ENCODE measurements at regions not wholly inside any gene's neighbourhood (a gene's known extent, or its start where the extent isn't known, plus 50 kb on each side); places are given as distances from the start of the nearest gene placed in this dataset.

DNA sequence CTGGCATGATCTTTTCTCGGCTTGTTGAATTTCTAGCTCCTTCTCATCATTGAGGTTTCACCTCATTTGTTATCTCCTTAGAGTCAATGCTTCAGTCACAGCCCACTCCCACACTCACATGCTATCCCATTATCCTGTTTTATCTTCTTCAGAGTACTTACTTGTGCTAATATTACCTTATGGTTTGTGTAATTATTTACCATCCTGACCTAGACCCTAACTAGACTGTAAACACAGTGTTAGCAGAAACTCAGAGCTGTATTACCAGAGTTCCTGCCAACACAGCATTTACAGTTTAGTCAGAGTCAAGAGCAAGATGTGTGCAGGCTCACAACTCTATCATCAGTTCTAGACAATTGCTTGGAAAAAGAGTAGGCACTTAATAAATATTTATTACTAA lies 144.7 kb downstream of the OTOL1 start:
- in situ Hi-C loops (cut with MboI; ENCODE audit: low sequenced_read_pairs, unreplicated experiment): no loop called here
- no peak for DNase-seq (ENCODE audit: low spot score)
- TF ChIP-seq, protein P1, sequence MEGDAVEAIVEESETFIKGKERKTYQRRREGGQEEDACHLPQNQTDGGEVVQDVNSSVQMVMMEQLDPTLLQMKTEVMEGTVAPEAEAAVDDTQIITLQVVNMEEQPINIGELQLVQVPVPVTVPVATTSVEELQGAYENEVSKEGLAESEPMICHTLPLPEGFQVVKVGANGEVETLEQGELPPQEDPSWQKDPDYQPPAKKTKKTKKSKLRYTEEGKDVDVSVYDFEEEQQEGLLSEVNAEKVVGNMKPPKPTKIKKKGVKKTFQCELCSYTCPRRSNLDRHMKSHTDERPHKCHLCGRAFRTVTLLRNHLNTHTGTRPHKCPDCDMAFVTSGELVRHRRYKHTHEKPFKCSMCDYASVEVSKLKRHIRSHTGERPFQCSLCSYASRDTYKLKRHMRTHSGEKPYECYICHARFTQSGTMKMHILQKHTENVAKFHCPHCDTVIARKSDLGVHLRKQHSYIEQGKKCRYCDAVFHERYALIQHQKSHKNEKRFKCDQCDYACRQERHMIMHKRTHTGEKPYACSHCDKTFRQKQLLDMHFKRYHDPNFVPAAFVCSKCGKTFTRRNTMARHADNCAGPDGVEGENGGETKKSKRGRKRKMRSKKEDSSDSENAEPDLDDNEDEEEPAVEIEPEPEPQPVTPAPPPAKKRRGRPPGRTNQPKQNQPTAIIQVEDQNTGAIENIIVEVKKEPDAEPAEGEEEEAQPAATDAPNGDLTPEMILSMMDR (IDR thresholded peaks at IDR 0.05; ENCODE audit: borderline replicate concordance, control extremely low read depth, extremely low read depth, insufficient read depth, missing control alignments): no peak

DNA sequence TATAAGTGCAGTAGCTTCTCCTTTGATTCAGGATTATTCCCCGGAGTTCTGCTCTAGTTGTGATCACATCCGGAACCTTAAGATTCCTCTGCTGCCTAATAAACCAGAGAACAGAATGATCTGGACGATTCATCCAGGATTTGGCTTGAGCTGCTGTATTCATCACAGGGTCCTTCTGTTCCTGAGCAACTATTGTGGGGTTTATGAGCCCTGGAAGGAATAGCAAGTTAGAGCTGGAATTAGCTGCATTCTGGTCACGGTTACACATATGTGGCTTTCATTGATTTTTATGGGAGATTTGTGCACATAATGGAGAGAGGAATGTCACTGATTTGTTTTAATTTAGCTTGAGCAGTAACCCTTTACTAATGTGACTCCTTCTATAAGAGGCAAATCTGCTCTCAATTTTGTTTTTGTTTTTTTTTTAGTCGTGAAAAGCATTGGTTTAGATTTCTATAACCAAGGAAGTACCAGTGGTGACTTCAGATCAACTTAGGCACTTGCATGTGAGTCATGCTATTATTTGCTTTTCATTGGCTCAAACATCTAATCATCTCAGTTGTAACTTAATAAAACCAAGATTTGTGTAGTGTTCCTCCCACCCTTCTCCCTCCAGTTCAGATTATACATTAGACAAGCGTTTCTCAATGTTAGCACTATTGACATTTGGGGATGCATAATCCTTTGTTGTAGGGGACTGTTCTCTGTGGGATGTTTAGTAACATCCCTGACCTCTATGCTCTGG lies 148.5 kb downstream of the OTOL1 start:
- in situ Hi-C loops (cut with MboI; ENCODE audit: low sequenced_read_pairs, unreplicated experiment): no loop called here
- TF ChIP-seq, protein P1 (IDR thresholded peaks at IDR 0.05; ENCODE audit: borderline replicate concordance, control extremely low read depth, extremely low read depth, insufficient read depth, missing control alignments): no peak
- DNase-seq (ENCODE audit: low spot score): no peak

DNA sequence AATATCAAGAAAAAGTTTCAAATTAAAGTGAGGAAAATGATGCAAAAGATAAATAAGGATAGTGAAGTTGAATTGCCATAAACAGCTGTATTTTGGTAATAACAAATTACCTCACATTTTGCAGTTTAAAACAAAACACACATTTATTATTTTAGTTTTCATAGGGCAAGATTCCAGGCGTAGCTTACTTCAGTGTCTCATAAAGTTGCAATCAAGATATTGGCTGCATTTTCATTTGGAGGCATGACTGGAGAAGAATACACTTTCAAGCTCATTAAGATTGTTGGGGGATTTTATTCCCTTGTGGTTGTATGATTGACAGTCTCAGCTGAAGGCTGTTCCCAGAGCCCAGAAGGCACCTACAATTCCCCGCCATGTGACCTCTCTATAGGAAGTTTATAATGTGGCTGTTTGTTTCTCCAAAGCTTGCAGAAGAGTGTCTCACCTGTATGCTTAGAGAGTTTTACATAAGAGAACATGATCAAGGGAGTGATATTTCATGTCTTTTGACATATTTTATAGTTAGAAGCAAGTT lies 151.4 kb downstream of the OTOL1 start:
- in situ Hi-C loops (cut with MboI; ENCODE audit: low sequenced_read_pairs, unreplicated experiment): no loop called here
- TF ChIP-seq, protein P1 (IDR thresholded peaks at IDR 0.05; ENCODE audit: borderline replicate concordance, control extremely low read depth, extremely low read depth, insufficient read depth, missing control alignments): no peak
- no peak for DNase-seq (ENCODE audit: low spot score)

DNA sequence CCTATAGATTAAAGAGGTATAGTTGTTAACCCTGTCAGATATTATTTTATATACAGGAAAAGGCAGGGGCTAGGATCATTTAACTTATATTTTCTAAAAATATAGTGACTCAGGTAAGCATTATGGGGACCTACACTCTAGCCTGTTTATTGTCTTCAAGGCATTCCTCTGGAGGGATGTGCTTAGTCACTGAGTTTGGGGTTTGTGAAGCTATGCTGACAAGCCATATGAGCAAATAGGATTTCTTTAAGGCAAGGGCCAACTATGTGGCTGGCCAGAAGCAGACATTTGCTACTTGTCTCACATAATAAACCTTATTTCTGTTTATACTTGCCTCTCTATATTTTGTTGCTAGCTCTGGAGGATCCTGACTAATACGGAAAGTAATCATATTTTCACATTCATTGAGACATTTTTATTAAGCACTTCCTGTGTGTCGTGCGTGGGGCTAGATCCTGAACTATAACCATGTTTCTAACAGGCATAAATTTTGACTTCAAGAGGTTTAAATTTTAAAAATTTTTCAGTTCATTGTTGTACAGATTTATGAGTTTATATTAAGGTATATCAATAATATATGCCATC lies 153.4 kb downstream of the OTOL1 start:
- no peak for DNase-seq (ENCODE audit: low spot score)
- in situ Hi-C loops (cut with MboI; ENCODE audit: low sequenced_read_pairs, unreplicated experiment): no loop called here
- TF ChIP-seq, protein P1 (IDR thresholded peaks at IDR 0.05; ENCODE audit: borderline replicate concordance, control extremely low read depth, extremely low read depth, insufficient read depth, missing control alignments): no peak

DNA sequence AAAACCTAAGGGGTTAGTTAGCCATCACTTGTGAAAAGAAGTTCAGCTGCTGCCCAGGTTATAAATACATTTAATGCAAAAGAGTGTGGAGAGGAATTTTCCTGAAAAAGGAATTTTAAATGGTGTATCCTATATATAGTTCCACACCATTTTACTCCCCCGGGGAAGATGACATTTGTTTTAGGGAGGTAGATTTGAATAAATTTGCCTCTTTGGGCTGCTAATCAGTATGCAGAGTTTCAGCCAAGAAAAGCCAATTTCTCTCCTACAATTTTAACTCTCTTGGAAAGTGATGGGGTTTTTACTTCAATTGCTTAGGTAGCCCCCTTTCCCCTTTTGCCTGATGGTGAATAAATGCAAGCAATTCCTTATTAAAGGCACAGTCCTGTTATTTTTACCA lies 161.2 kb downstream of the OTOL1 start:
- in situ Hi-C loops (cut with MboI; ENCODE audit: low sequenced_read_pairs, unreplicated experiment): no loop called here
- TF ChIP-seq, protein P1 (IDR thresholded peaks at IDR 0.05; ENCODE audit: borderline replicate concordance, control extremely low read depth, extremely low read depth, insufficient read depth, missing control alignments): no peak
- no peak for DNase-seq (ENCODE audit: low spot score)

DNA sequence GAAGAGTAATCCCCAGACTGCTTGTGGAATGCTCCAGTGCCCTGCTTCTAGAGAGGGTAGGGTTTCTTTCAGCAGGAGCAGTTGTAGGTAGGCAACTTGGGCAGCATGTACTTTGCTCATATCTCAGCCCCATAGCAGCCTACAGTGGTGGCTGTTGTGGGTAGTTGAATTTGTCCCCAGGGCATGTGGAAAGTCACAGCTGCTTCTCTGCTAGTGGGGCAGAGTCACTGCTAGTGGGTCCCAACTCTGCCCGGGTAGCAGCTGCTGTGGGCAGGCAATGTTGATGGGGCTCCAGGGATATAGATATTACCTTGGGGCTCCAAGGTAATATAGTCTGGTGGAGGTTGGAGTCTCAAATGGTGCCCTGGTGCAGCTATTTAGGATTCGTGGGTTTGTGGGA lies 174.5 kb downstream of the OTOL1 start:
- in situ Hi-C loops (cut with MboI; ENCODE audit: low sequenced_read_pairs, unreplicated experiment): no loop called here
- TF ChIP-seq, protein P1 (IDR thresholded peaks at IDR 0.05; ENCODE audit: borderline replicate concordance, control extremely low read depth, extremely low read depth, insufficient read depth, missing control alignments): no peak
- no peak for DNase-seq (ENCODE audit: low spot score)

Measured in GM13976 (cell line).